DND-41 (cell line): ENCODE measurements at regions not wholly inside any gene's neighbourhood (a gene's known extent, or its start where the extent isn't known, plus 50 kb on each side); places are given as distances from the start of the nearest gene placed in this dataset.

Experiments
- CTCF ChIP-seq: IDR thresholded peaks from 2 replicates; pipeline ENCODE4 v1.5.1; 2012; ENCODE audit warnings: borderline replicate concordance, low read length, moderate library complexity, mild to moderate bottlenecking; ENCODE audit not compliant: poor library complexity, severe bottlenecking; ENCODE audit errors: extremely low read depth
- EZH2 ChIP-seq: IDR thresholded peaks from 3 replicates; pipeline ENCODE4 v1.6.1; 2012; ENCODE audit warnings: borderline replicate concordance, low read depth, mild to moderate bottlenecking, moderate library complexity, low read length, inconsistent platforms; ENCODE audit not compliant: severe bottlenecking

GRCh38 chr17:52653014-52653413 is 494.5 kb upstream of the CA10 start:
- TF ChIP-seq CTCF (no peak), EZH2 (no peak)
